ENCODE measurements at regions not wholly inside any gene's neighbourhood (a gene's known extent, or its start where the extent isn't known, plus 50 kb on each side); places are given as distances from the start of the nearest gene placed in this dataset.

GRCh38 chr10:84908491-84908890, 580.1 kb downstream of the CCSER2 start:
- Histone ChIP-seq H3K9me3 (ENCODE audit: control insufficient read depth, low read depth, low read length) (no peaks in the 10 kb centered on the region), H3K18ac (ENCODE audit: insufficient read length, low read depth, low read length) (no peak overlapping the region), H3K4ac (ENCODE audit: low read depth, low read length) (no peak overlapping the region), H3K4me2 (ENCODE audit: insufficient read depth, insufficient read length, low read length) (no peak overlapping the region), H2AK5ac (ENCODE audit: insufficient read length, low read length) (no peak overlapping the region), H4K91ac (ENCODE audit: insufficient read length, low read depth, low read length) (no peak overlapping the region), H4K5ac (ENCODE audit: insufficient read length, low read depth, low read length) (no peak overlapping the region), H4K8ac (replicated peaks; ENCODE audit: insufficient read length, low read depth, low read length) (no peak overlapping the region), H3K23me2 (ENCODE audit: insufficient read length, low read depth, low read length, poor library complexity, severe bottlenecking) (no peaks in the 10 kb centered on the region), H2BK15ac (ENCODE audit: low read depth, low read length) (no peak overlapping the region), H2BK20ac (ENCODE audit: low read depth, low read length, poor library complexity, severe bottlenecking) (no peak overlapping the region), H3K56ac (ENCODE audit: insufficient read length, low read depth, low read length) (no peak overlapping the region), H3K27ac (ENCODE audit: insufficient read length, low read depth, low read length) (no peak overlapping the region), H2BK12ac (ENCODE audit: insufficient read length, low read depth, low read length) (no peak overlapping the region), H3K79me1 (ENCODE audit: insufficient read depth, low read depth, low read length, poor library complexity, severe bottlenecking) (no peaks in the 10 kb centered on the region), H3K4me1 (ENCODE audit: insufficient read depth, low read length) (no peaks in the 10 kb centered on the region), H2BK5ac (ENCODE audit: insufficient read length, low read length) (no peak overlapping the region), H2AFZ (ENCODE audit: low read length) (no peak overlapping the region), H3T11ph (ENCODE audit: low read length) (no peak overlapping the region), H2BK120ac (ENCODE audit: low read depth, low read length, poor library complexity, severe bottlenecking) (no peak overlapping the region), H3K14ac (ENCODE audit: insufficient read depth, low read length) (no peak overlapping the region), H4K20me1 (ENCODE audit: control insufficient read depth, insufficient read depth, insufficient read length) (no peaks in the 10 kb centered on the region), H3K9ac (ENCODE audit: extremely low read depth, insufficient read length, low read length) (no peak overlapping the region), H3K79me2 (ENCODE audit: insufficient read depth, low read length) (no peaks in the 10 kb centered on the region), H3K23ac (ENCODE audit: insufficient read length, low read depth, low read length) (no peak overlapping the region), H3K27me3 (ENCODE audit: insufficient read depth, low read length) (no peaks in the 10 kb centered on the region)
- no peaks in the 10 kb centered on the region for H3K4me1 Mint-ChIP-seq
- H3K9me3 Mint-ChIP-seq: peaks cover 0 to 7% of the 10 kb centered on the region in 2 experiments; a peak in 1 of 5 replicates
- no peak for TF ChIP-seq CTCF (conservative IDR thresholded peaks at IDR 0.05)
- no peak for DNase-seq
- no CpG with 5 or more reads among the region's 4 CpGs for WGBS (ENCODE audit: extremely low coverage, insufficient read length, low lambda C conversion rate)
- H3K4me3 Mint-ChIP-seq: no peak overlapping the region
- 0 out of 7 replicates have a peak, but pooled peaks cover 0 to 3% (median 0%) of the 10 kb centered on the region in 3 experiments for H3K36me3 Mint-ChIP-seq (ENCODE audit: insufficient read depth in 1 of 3, low read depth in 3 of 3)
- H3K27me3 Mint-ChIP-seq (ENCODE audit: low read depth): peaks cover 5% of the 10 kb centered on the region; the same call in 1 of the 2 replicates
- peak overlapping the region in 1 of 3 experiments; percentile 76; a peak in 2 of 7 replicates for H3K27ac Mint-ChIP-seq

Data from H9 (cell line).